GM21515 (cell line): ENCODE measurements at regions not wholly inside any gene's neighbourhood (a gene's known extent, or its start where the extent isn't known, plus 50 kb on each side); places are given as distances from the start of the nearest gene placed in this dataset.
"Not testable (repeated sequence)": the region's sequence is repeated elsewhere in the genome, so short reads cannot be mapped to it uniquely, and the experiment has no call there.

ENCODE experiments used
- ATAC-seq: cut with Tn5 transposase; IDR thresholded peaks from one replicate; pipeline ENCODE4 v1.9.1; 2021; ENCODE audit not compliant: unreplicated experiment

- no peak for ATAC-seq
Measured at GRCh38 chr5:174571662-174572397, 152.6 kb upstream of the MSX2 start.

- no peak for ATAC-seq
Measured at GRCh38 chr5:174572591-174572990, 151.8 kb upstream of the MSX2 start.

GRCh38 chr5:174573221-174573994, 151.0 kb upstream of the MSX2 start:
- no peak for ATAC-seq

GRCh38 chr5:174575043-174575442, 149.3 kb upstream of the MSX2 start:
- ATAC-seq, result no peak

GRCh38 chr5:174576042-174576441, 148.3 kb upstream of the MSX2 start:
- ATAC-seq, result no peak

- no peak for ATAC-seq
Measured at GRCh38 chr5:174581479-174581878, 142.9 kb upstream of the MSX2 start.

GRCh38 chr5:174581894-174582293, 142.5 kb upstream of the MSX2 start:
- ATAC-seq, result no peak

GRCh38 chr5:174583071-174583470, 141.3 kb upstream of the MSX2 start:
- no peak for ATAC-seq

- ATAC-seq, result no peak
Measured at GRCh38 chr5:174585472-174585871, 138.9 kb upstream of the MSX2 start.

GRCh38 chr5:174586163-174586562, 138.2 kb upstream of the MSX2 start:
- ATAC-seq, result not testable (repeated sequence)

GRCh38 chr5:174589011-174589410, 135.4 kb upstream of the MSX2 start:
- no peak for ATAC-seq

GRCh38 chr5:174589599-174589998, 134.8 kb upstream of the MSX2 start:
- ATAC-seq, result no peak

GRCh38 chr5:174590820-174591219, 133.6 kb upstream of the MSX2 start:
- ATAC-seq, result no peak

GRCh38 chr5:174596429-174596828, 128.0 kb upstream of the MSX2 start:
- no peak for ATAC-seq

GRCh38 chr5:174599992-174600391, 124.4 kb upstream of the MSX2 start:
- no peak for ATAC-seq

GRCh38 chr5:174601946-174602345, 122.4 kb upstream of the MSX2 start:
- no peak for ATAC-seq

GRCh38 chr5:174606153-174606552, 118.2 kb upstream of the MSX2 start:
- ATAC-seq, result no peak

GRCh38 chr5:174606646-174607045, 117.7 kb upstream of the MSX2 start:
- ATAC-seq, result no peak

- ATAC-seq, result no peak
Measured at GRCh38 chr5:174607205-174607604, 117.2 kb upstream of the MSX2 start.

- no peak for ATAC-seq
Measured at GRCh38 chr5:174607916-174608315, 116.5 kb upstream of the MSX2 start.

- ATAC-seq, result no peak
Measured at GRCh38 chr5:174608631-174609097, 115.7 kb upstream of the MSX2 start.

- no peak for ATAC-seq
Measured at GRCh38 chr5:174609116-174609515, 115.3 kb upstream of the MSX2 start.
